ES-I3 (cell line): ENCODE measurements at regions not wholly inside any gene's neighbourhood (a gene's known extent, or its start where the extent isn't known, plus 50 kb on each side); places are given as distances from the start of the nearest gene placed in this dataset.
A peak's percentile ranks its signal among the peaks of the same experiment; 100 is the strongest.

Source experiments
- H3K36me3 ChIP-seq: 2 replicates; pipeline ENCODE4 v1.6.1; 2013; ENCODE audit warnings: mild to moderate bottlenecking, low read length, control low read depth, moderate library complexity; ENCODE audit not compliant: insufficient read depth
- H3K4me1 ChIP-seq: 2 replicates; pipeline ENCODE4 v1.6.1; 2013; ENCODE audit warnings: mild to moderate bottlenecking, control low read depth, low read length; ENCODE audit not compliant: insufficient read depth
- H3K9ac ChIP-seq: 2 replicates; pipeline ENCODE4 v1.6.1; 2013; ENCODE audit warnings: low read depth, mild to moderate bottlenecking, low read length, moderate library complexity
- H3K9me3 ChIP-seq: 2 replicates; pipeline ENCODE4 v1.6.1; 2013; ENCODE audit warnings: mild to moderate bottlenecking, low read length, moderate library complexity; ENCODE audit not compliant: control insufficient read depth, insufficient read depth

DNA sequence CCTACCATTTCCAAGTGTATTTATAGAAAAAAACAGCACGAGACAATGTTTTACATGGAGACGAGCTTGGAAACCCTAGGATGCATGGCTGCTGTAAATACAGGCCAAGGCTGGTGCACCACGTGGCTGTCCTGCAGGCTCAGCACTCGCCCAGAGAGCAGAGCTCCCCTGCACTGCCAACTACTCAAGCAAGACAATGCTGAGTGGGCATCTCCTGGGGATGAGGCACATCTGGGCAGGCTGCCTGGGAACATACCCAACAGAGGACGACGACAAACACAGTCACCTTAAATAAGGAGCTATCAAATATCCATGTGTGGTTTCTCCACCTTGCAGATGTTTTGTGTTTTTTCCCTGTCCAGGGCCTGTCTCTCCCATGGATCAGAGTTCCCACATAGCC is 128.3 kb upstream of the PRMT8 start:
- no peak overlapping the region for H3K9ac ChIP-seq

DNA sequence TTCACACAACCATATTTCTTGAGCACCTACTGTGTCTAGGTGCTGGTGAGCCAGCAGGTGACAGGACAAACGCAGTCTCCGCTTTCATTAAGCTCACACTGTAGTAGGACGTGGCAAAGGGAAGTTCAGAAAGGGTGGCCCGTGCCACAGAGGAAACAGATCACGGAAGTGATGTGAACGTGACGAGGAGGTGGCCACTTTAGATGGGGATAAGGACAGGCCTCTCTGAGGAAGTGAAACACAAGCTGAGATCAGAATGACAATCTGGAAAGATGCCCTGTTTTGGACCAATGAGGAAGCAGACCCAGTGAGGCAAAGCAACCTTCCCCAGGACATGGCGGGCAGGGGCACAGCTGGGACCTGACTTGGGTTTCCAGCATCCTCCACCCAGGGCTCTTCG is 127.4 kb upstream of the PRMT8 start:
- Histone ChIP-seq H3K9me3 (no peaks in the 10 kb centered on the region), H3K4me1 (peaks cover 3% of the 10 kb centered on the region; the same call in 1 of the 2 replicates)

More for the DNA sequence above, 128.3 kb upstream of the PRMT8 start:
- Histone ChIP-seq H3K36me3 (no peaks in the 10 kb centered on the region), H3K9me3 (no peaks in the 10 kb centered on the region), H3K4me1 (peaks cover 3% of the 10 kb centered on the region; the same call in 1 of the 2 replicates)

DNA sequence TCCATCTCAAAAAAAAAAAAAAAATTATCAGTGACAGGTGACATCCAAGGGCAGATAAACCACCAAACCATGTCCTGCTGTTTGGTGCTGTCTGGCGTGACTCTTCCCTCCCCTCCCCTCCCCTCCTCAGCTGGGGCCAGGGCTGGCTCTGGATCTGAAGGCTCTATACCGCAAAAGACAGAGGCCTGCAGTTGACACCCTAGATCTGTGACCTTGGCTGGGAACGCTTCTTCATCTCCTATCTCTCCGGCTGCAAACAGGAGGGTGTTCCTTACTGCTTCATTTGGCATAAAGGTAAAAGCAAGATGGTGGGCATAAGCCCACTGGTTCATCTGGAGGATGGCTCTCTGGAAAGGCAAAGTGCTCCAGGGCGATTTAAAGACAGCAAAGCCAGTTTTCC is 126.8 kb upstream of the PRMT8 start:
- H3K9me3 ChIP-seq, result no peaks in the 10 kb centered on the region
- no peaks in the 10 kb centered on the region for H3K36me3 ChIP-seq
- no peak overlapping the region for H3K9ac ChIP-seq
- H3K4me1 ChIP-seq, result no peaks in the 10 kb centered on the region

More for the DNA sequence above, 127.4 kb upstream of the PRMT8 start:
- H3K36me3 ChIP-seq, result no peaks in the 10 kb centered on the region
- no peak overlapping the region for H3K9ac ChIP-seq

DNA sequence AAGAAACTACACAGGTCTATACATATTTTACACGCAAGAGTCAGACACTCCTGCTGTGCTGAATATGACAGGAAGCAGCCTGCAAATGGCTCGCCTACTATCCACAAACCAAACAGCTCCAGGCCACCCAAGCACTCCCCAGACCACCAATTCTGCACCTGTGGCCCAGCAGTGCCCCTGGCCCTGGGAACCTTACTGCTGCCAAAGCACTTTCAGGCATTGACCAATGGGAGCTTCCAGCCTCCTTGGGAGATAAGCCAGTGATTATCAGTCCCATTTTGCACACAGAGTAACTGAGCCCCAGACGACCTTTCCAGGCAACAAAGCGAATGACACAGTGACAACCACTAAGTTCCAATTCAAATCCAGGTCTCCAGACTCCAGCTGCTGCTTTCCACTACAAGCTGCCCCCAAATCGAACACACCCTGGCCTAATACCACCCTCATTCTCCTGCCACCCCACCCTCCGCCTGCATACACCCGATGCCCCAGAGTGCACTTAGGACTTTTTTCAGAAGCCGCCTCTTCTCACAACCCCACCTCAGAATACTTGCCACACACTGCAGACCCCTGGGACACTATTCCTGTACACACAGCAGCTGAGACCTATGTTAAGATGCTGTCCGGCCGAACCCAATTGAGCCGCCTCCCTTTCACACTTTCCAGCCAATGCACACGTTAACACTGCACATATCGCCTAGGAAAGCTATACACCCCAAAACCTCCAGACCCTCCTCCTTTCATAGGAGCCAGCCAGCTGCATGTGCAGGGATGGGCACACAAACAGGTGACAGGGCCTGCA is 126.1 kb upstream of the PRMT8 start:
- H3K9me3 ChIP-seq, result no peaks in the 10 kb centered on the region

DNA sequence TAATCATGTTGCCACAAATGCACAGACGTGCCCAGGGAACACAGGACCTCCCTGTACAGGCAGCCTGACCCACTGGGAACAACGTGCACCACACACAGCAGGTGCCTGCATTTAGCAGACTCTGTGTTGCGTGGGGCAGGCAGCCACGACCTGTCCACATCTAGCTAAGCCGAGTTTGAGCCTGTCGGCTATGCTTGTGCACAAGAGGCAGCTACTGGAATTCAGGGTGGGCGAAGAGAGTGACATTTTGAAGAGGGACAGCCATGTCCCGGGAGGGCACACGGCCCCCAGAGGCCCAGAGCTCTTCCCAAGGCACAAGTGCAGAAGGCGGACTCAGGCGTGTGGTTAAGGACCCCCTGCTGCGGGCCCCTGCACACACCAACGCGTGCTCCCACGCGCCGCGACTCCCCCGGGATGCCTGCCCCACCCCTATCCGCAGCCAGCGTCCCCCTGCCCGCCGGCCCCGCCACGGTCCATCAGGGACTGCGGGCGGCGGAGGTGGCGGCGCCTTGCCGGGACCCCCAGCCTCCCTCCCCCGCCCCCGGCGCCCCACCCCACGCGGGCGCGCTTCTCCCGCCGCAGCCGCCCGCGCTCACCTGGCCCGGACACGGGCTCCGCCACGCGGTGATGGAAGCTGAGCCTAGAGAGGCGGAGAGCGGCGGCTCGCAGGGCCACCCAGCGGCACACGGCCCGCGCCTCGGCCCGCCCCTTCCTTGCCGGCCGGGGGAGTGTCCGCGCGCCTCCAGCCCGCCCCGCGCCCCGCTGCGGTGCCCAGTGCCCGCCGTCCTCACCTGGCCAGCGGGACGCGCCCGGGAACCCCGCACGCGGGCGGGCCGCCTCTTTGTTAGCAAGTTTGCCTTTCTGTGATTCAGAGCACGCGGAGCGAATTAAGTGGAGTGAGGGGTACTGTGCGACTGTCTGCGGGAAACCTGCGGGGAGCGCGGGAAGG is 125.3 kb upstream of the PRMT8 start:
- no peaks in the 10 kb centered on the region for H3K9me3 ChIP-seq
- H3K36me3 ChIP-seq, result no peaks in the 10 kb centered on the region
- H3K4me1 ChIP-seq, result no peaks in the 10 kb centered on the region
- H3K9ac ChIP-seq, result peak overlapping the region; percentile 64; the same call in 1 of the 2 replicates

More for the DNA sequence above, 126.1 kb upstream of the PRMT8 start:
- Histone ChIP-seq H3K36me3 (no peaks in the 10 kb centered on the region), H3K4me1 (no peaks in the 10 kb centered on the region), H3K9ac (peak overlapping the region; percentile 46; the same call in 1 of the 2 replicates)

DNA sequence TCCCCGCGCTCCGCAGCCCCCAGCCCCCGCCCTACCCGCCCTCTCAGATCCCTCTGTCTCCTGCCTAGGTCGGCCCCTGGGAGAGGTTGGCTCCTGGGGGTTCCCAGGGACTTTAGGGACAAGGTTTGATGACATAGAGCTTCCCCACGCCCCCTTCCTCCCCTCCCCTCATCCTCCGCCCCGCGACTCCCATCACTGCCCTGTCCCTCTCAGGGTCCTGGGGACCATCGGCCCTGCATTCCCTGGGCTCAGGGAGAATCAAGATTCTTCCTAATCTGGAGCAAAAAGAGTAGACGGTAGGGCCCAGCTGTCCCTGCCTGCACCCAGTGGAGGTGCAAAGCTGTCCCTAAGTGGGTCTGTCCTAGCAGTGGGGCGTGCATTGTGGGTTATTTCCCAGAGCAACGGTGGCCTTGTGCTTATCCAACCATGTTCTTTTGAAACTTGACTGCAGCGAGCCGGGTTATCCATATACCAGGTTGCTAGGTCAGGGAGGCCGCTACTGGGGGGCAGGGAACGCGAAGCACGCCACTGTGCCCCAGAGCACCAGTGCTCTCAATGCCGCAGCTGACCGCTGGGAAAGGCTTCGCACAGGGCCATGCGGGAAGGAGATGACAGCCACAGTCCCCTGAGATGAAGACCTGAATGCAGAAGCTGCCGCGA is 124.4 kb upstream of the PRMT8 start:
- Histone ChIP-seq H3K9me3 (no peaks in the 10 kb centered on the region), H3K4me1 (no peaks in the 10 kb centered on the region), H3K9ac (peak overlapping the region; percentile 64; the same call in 1 of the 2 replicates), H3K36me3 (no peaks in the 10 kb centered on the region)

DNA sequence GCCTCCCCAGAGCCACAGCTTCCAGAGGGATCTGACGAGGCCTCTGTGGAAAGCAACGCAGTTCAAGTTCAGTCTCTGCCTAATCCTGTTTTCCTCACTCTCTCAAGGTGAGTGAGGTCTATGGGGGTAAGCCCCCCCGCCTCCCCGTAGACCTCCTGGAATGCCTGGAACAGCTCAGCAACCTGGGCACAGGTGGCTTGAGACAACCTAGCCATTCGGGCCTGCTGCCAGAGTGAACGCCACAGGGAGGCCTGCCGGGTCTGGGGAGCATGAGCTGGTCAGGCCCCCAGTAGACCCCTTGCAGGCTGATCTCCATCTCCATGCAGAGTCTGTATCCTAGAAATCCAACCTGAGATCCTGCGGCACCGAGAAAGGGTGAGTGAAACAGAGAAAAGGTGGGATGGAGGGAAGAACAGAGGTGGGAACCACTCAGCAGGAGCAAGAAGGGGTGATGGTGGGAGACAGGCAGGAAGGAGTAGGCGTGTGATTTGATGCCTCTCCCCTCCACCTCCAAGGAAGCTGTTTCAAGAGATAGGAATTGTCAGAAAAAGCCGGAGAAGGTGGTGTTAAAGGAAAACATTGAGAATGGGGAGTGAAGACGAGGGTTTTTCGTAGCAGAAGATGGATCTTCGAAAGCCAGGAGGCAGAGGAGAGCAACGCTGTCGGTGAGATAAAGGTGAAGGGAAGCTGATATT is 123.1 kb upstream of the PRMT8 start:
- Histone ChIP-seq H3K4me1 (no peaks in the 10 kb centered on the region), H3K9ac (no peak overlapping the region), H3K36me3 (no peaks in the 10 kb centered on the region), H3K9me3 (no peaks in the 10 kb centered on the region)

DNA sequence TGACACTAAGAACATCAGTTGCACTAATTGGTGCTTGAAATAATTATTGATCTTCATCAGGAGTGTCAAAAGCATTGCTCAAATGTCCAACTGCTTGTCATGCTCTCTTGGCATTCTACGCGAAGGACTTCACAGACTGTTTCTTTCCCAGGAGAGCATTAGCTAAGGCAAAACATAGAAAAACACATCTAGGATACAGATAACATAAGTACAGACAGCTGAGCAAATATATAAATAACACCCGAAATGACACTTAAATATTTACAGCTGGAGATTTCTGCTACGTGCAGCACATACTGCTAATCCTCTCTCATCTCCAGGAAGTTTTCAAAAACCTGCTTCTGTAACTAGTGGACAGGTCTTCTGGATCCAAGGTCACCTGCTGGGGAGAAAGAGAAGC is 120.0 kb upstream of the PRMT8 start:
- Histone ChIP-seq H3K9ac (no peak overlapping the region), H3K9me3 (no peaks in the 10 kb centered on the region), H3K4me1 (no peaks in the 10 kb centered on the region), H3K36me3 (no peaks in the 10 kb centered on the region)

DNA sequence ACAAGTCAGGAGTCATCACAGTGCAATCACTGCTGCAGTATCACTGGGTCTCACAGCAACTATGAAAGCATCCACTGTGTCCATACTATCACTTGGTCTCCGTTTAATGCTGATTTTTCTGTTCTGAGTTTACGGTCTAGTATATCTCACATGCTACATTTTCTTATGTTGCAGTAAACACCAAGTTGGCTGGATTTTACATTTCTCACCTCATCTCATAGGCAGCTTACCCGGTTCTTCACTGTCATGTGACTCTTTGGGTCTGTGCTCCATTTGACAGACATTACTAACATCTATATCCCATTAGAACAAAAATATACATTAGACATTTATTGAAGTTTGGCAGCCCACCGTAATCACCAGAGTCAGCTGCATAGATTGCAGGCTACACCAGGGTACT is 115.7 kb upstream of the PRMT8 start:
- Histone ChIP-seq H3K4me1 (no peaks in the 10 kb centered on the region), H3K36me3 (no peaks in the 10 kb centered on the region), H3K9ac (no peak overlapping the region), H3K9me3 (no peaks in the 10 kb centered on the region; the same call in 1 of the 2 replicates)

DNA sequence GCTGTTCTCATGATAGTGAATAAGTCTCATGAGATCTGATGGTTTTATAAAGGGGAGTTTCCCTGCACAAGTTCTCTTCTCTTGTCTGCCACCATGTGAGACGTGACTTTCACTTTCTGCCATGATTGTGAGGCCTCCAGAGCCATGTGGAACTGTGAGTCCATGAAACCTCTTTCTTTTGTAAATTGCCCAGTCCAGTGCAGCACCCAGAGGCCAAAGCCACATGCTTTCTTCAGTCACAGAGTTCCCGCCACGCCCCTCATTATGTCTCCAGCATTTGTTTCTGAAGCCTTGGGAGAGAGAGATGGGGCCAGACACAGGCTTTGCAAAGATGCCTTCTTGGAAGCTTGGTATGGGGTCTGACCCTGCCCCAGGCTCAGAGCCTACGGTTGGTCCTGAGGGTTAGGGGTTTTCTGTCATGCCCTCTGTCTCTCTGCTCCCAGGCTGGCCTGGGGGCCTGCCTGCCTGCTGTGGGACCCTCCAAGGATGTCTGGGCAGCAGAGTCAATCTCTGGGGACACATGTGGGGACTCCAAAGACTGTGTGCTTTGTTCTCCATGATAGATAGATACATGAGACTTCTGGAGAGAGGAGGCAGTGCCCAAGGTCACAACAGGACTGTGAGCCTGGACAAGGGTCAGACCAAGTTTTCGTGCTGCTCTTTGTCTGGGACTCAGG is 114.1 kb upstream of the PRMT8 start:
- Histone ChIP-seq H3K36me3 (no peaks in the 10 kb centered on the region), H3K9ac (no peak overlapping the region), H3K4me1 (no peaks in the 10 kb centered on the region), H3K9me3 (no peaks in the 10 kb centered on the region; the same call in 1 of the 2 replicates)

DNA sequence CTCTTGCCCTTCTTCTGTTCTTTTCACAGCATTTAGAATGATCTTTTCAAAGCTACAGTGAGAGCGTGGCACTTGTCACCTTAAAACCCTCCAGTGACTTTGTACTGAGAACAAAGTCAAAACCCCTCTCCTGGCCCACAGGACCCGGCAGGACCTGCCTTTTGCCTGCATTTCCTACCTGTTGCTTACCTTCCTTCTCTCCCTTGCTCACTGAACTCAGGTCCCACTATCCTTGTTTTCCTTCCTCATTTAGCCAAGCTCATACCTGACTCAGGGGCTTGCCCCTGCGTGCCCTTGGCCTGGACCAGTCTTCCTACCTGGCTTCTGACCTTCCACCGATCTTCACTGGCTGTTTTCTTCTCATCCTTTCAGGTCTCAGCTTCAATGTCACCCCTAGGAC is 112.3 kb upstream of the PRMT8 start:
- H3K9ac ChIP-seq, result no peak overlapping the region
- no peaks in the 10 kb centered on the region for H3K36me3 ChIP-seq
- no peaks in the 10 kb centered on the region for H3K4me1 ChIP-seq
- no peaks in the 10 kb centered on the region; the same call in 1 of the 2 replicates for H3K9me3 ChIP-seq

DNA sequence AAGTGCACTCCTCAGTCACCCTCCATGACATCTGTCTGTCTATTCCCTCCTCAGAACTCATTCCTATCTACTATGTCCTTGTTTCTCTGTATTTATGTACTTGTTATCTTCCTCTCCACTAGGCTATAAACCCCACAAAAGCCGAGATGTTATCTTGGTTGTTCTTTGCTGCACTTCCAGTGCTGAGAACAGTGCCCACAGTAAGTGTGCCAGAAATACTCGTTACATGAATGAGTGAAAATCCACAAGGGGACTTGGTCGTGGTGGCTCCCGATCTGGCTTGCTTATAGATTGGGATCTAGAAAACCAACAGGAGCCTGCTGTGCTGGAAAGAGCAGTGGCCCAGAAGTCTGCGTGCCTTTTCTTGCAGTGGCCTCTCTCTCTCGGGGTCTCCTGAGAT is 111.9 kb upstream of the PRMT8 start:
- H3K9ac ChIP-seq, result no peak overlapping the region
- H3K4me1 ChIP-seq, result no peaks in the 10 kb centered on the region
- H3K36me3 ChIP-seq, result no peaks in the 10 kb centered on the region
- no peaks in the 10 kb centered on the region; the same call in 1 of the 2 replicates for H3K9me3 ChIP-seq
